NOMO-1 treated with dmso at 0.1 percent for 144 hours (cell line): ENCODE measurements at regions not wholly inside any gene's neighbourhood (a gene's known extent, or its start where the extent isn't known, plus 50 kb on each side); places are given as distances from the start of the nearest gene placed in this dataset.

Experiments used
- DNase-seq: peaks from one replicate; lab custom pipeline; 2025; ENCODE audit not compliant: unreplicated experiment; lab: John Stamatoyannopoulos, UW

DNA sequence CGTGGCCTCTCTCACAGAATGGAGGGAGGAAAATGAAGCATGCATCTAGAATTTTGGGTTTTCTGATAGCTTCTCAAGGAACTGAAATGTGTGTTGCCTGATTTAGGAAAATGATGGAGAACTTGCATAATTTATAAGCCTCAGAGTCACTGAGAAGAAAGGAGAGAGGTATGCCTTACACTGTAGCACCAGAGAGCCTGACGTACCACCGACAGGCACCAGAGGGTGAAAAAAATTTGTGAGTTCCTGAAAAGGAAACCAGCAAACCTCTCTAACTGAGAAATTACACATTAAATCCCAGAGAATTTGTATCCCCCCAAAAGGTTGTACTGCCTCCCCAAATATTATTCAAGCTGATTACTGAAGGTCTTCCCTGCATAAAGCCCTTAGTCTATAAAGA lies 915.3 kb upstream of the SLITRK6 start:
- DNase-seq, result no peak

DNA sequence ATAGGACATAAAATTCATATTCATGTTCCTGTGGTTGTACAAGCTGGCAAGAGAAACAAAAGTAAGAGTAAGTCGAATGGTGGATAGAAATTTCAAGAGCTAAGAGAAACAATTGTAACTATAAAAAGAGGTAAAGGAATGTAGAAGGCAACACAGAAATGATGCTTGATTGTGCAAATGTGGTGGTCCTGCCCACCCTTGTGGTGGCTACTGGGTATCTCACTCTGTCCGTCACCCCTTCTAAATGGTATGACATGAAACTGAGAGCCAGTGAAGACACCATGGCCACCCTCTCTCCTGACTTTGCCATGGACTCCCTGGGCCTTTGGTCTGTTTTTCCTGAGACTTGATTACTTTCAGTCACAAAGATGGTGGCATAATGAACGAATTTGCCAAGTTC lies 925.9 kb upstream of the SLITRK6 start:
- DNase-seq, result no peak

DNA sequence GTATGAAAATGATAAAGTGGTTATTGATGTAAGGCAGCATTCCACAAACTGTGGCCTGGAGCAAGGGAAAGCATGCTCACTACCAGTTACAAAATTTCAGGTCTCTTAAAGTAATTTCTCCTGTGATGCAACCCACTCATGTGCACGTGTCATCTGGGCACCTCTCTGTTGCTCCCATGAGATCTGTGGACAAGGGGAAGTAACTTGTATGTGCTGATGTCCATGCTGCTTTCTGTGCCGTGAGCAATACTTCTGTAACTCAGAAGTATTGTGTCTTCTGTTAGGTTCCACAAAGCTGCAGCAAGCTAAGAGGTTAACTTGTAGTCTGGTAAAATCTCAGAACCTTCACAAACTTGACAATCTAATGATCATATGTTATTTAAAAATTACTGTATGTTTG lies 930.0 kb upstream of the SLITRK6 start:
- peak; percentile 73 for DNase-seq

DNA sequence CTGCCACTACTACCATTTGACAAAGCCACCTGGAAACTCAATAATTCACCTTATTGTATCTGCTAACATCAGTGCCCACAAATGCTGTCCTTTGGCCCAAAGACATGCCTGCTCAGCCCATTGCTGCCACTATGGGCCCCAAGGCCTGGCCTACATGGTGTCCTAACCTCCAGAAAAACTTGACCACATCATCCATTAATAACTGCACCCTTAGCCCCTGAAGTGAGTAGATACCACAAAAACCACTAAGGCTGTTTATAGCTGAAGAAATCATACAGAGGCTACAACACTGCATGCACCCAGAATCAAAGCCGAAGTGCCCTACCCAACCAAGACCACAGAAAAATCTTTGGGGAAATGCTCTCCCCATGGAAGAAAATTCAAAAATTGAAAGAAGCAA lies 932.8 kb upstream of the SLITRK6 start:
- DNase-seq, result no peak

DNA sequence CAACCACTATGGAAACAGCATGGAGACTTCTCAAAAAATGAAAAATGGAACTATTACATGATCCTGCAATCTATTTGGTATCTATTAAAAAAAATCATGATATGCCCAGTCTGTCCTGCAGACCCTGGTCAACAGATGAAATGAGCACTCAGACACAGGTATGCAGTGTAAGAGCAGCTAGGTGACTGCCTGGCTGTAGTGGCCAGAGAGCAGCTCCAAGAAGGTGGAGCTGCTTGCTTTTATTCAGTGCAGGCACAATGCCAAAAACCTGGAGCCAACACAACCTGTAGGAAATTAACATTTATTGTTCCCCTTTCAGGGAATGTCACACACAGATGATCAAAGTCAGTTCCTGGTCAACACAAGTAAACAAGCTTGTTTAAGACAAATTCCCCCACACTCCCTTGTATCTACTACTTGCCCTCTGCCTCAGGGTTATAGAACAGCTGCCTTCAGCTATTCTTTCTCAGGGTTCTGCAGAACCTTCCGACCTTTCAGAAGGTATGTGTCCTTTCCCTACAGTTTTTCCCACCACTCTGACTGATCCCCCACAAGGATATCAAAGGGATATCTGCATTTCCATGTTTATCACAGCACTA lies 933.7 kb upstream of the SLITRK5 start:
- DNase-seq, result no peak

DNA sequence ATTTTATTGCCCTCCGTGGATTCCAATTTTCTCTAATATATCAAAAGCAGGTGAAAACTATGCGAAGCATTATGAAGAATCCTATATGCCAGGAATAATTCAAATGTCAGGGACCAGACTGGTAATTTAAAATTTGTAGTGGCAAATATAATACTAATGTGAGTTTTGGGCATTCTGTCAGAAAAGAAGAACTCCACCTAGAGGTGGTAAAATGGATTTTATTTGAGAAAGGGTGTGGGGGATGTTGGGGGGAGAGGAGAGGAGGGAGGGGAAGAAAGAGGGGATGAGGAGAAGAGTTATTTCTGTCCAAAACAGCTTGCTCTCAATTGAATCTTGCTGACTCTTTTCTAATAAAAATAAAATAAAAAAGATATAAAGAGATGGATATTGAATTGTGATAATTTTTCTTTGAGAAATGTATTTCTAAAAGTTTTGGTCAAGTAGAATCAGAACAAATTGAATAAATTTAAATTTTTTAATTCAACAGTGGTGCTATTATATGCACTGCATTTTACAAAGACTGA lies 929.3 kb upstream of the SLITRK5 start:
- DNase-seq, result no peak

DNA sequence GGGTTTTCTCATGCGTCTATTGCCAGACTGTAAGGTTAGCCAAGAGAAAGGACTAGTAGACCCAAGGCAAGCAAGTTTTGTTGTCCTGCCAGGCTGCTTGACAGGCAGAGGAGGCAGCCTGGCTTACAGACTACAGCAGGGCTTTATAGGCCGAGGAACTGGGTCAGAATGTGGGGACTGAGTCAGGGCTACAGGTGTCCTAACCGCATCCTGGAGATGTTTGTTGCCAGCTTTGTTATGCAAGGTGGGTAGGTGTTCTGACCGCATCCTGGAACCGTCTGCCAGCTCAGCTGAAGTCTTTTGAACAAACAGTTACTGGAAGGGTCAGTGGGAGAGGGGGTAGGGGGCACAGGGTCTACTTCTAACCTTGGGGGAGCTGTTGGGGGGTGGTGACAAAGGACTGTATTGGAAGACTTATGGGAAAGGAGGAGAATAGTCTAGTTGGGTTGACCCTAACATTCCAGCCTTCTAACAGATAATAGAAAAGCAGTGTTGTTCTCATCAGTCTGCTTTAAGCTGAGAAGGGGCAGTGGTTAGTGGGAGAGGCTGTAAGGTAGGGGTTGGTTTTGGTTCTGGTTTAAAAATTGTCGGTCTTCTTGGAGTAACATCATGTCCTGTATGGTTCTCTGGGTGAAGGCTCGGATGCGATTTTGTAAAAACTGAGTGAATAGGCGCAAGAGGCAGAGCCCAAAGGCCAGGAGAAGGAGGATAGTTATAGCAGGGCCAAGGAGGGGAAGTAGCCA lies 913.8 kb upstream of the SLITRK5 start:
- DNase-seq, result no peak

DNA sequence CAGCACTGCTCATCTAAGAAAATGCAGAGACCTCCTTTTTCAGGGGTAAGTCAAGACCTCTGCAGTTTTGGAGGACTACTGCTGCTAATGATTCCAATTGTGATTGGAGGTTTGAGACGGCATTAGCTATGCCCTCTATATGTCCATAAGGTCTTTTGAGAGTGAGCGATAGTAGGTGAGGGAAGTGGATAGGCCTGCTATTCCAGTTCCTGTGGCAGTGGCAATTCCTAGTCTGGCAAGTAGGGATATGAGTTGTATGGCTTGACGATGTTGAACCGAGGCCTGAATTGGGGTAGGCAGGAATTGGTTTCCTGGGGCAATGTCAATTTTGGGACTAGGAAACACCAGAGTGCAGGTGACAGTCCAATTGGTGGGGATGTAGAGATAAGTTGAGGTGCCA lies 913.1 kb upstream of the SLITRK5 start:
- no peak for DNase-seq

DNA sequence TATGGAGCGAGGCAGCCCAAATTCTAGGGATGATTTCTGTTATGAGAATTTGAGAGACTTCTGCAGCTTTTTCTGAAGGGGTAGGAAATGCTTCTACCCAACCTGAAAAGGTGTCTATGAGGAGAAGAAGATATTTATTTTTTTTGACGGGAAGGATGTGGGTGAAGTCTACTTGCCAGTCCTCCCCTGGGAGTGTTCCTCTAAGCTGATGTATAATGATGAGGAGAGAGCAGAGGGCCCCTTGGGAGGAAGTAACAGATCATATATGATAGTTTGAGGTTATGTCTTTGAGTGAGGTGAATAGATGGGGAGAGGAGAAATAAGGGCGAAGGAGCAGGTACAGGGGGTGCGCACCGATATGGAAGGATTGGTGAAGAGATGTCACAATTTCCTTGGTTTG lies 910.6 kb upstream of the SLITRK5 start:
- DNase-seq, result no peak

DNA sequence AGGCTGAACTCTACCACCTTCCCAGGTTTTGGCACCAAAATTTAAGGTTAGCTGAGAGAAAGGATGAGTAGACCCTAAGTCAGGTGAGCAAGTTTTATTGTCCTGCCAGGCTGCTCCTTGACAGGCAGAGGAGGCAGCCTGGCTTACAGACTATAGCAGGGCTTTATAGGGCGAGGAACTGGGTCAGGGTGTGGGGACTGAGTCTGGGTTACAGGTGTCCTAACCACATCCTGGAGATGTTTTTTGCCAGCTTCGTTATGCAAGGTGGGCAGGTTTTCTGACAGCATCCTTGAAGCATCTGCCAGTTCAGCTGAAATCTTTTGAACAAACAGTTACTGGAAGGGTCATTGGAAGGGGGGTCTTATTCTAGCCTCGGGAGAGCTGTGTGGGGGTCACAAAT lies 905.7 kb upstream of the SLITRK5 start:
- DNase-seq, result no peak

DNA sequence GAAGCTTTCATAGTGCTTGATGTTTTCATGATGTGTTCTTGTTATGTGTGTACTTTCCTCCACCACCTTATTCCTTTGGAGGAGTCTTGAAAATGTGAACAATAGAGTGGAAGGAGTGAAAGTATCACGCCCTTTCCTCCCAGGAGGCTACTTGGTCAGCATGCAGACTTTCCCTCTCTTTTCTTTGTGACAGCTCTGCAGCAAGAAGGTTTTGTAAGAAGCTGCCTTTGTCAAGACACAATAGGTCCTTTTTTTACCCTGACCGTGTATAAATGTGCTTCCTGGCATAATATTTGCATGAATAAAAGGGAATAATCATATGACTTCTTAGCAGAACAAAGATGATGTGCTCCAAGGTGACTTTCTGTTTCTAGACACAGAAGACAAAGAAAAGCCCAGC lies 882.6 kb upstream of the SLITRK5 start:
- no peak for DNase-seq

DNA sequence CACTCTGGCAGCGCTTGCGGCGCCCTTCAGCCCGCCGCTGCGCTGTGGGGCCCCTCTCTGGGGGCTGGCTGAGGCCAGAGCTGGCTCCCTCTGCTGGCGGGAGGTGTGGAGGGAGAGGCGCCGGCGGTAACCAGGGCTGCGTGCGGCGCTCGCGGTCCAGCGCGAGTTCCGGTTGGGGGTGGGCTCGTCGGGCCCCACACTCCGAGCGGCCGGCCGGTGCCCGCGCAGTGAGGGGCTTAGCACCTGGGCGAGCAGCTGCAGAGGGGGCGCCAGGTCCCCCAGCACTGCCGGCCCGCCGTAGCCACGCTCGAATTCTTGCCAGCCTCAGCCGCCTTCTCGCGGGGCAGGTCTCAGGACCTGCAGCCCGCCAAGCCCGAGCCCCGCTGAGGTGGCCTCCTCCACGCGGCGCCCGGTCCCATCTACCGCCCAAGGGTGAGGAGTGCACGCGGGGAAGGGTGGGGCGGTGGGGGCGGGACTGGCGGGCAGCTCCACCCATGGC lies 879.0 kb upstream of the SLITRK5 start:
- no peak for DNase-seq

DNA sequence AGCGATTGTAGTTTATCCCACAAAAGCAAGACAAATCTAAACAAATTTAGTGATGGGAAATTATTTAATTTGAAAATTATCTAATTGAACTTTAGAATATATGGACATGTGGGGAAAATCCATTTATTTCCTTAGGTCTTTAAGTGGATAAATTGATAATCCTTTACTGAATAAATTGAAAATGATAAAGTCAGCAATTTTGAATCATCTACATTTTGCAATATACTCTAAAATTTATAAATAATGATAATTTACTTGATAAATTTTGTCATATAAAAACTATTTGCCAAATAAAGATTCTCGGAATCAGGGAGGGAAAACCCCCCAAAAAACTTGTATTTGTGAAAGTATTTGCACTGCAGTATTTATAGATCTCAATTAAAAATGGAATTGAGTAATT lies 875.3 kb upstream of the SLITRK5 start:
- no peak for DNase-seq

DNA sequence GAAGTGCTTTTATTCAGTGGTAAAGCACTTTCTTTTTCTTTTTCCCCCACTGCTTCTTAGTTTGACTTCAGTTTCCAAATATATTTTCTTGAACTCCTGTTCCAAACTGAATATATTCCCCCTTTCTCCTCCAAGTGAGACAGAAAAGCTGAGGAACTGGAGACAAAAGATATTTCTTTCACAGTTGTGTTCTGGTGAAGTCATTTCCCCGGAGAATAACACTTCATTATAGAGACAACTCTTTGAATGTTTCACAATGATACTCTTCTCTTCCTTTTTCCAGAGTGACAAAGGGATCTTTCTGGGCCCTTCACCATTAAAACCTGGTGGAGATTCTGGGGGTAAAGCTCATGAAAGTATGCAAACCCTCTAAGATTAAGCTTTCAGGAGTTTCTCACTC lies 860.8 kb upstream of the SLITRK5 start:
- DNase-seq, result no peak

DNA sequence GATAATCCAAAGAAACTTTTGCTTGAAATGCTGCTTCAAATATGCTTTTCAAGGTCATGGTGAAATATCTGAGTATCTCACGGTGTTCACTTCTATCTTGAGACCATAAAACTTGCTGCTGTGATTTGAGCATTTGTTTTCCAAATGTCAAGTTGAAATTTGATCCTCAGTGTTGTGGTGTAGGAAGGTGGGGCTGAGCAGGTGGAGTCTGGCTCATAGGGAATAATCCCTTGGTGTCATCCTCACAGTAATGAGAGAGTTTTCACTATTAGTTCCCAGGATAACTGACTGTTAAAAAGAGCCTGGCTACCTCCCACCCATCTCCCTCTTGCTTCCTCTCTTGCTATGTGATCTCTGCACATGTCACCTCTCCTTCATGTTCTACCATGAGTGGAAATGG lies 858.0 kb upstream of the SLITRK5 start:
- no peak for DNase-seq

DNA sequence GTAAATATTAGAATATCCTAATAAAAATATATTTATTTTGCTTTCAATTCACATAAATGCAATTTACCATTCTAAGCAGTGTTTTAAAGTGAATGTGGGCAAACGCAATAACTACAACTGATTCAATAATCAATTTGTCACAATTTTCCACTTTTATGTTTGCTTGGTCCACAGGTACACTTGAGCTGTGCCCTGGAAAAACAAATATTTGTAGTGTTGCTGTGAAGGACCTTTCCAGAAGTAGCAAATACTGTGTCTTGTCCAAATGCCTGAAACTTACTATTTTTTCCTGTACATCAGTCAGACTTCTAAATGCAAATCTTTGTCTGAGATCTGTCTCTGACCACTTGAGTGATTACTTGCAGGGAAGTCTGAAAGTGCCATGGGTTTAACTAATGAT lies 845.8 kb upstream of the SLITRK5 start:
- no peak for DNase-seq

DNA sequence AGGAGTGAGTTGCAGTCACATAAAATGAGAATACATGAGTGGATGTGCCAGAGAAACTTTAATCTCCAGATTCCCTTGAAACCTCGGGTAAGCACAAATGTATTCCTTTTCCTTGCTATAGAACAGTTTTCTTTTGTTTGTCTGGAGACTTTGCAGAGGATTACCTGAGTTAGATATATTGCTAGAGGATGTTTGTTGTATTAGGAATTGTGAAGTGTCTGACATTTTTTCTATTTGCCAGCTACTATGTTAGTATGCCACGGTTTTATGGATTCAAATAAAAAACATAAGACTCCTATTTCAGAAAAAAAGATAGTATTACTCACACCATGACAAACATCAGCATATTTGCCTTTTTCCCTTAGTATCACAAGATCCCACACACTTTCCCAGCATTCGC lies 844.9 kb upstream of the SLITRK5 start:
- no peak for DNase-seq

DNA sequence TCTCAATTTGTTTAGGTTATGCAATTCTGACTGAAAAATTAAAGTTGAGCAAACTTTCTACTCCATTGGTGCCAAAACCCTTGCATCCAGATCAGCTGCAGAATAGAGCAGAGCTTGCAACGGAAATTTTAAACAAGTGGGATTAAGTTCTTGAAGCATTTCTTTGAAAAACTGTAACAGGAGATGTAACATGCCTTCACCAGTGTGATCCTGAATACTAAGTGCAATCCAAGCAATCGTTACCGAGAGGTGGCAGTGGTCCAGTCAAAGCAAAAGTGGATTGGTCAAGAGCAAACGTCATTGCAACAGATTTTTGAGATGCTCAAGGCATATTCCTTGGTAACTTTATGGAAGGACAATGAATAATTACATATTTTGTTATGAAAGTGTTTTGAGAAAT lies 841.1 kb upstream of the SLITRK5 start:
- DNase-seq, result no peak

DNA sequence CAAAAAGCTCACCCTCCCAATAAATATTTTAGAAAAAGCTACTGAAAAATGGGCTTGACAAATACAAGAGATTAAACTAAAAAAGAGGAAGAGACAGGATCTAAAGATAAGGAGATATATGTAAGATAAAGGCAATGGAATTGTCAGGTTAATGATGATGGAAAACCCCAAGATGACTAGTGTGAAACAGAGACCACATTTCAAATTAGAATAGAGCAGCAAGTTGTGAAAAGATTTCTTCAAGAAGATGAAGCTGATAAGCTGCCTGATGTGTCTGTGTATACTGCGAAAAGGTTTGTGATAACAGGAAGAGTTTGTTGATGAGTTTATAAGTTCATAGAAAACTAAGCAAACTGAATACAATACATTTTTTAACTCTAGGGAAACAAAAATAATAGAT lies 840.1 kb upstream of the SLITRK5 start:
- DNase-seq, result no peak

DNA sequence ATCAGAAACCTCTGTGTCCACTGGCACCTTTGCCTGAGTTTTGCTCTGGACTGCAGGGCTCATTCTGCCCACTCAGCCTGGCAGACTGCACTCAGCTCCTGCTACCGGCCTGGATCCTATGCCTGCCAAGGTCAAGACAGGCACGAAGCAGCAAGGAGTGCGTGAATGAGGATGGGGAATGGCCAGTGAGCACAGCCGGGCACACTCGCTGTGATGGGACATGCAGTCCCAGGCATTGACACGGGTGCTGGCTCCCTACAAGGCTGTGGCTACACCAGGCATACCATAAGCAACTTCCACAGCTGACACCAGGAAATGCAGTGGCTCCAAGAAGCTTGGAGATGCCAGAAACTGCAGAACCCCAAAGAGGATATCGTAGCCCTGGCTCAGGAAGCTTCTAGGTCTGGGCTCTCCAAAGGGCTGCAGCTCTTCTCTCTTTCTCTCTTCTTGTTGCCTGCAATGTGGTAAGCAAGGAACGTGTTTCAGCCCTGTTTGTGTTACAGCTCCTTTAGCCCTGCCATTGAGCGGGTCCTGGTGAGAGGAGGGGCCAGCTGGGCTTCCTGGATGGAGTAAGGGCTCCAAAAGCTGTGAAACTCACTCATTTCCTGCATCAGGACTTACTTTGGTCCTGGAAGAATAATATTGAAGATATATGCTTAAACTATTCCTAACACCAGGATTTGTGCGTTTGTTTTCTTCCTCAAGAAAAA lies 832.6 kb upstream of the SLITRK5 start:
- DNase-seq, result no peak

DNA sequence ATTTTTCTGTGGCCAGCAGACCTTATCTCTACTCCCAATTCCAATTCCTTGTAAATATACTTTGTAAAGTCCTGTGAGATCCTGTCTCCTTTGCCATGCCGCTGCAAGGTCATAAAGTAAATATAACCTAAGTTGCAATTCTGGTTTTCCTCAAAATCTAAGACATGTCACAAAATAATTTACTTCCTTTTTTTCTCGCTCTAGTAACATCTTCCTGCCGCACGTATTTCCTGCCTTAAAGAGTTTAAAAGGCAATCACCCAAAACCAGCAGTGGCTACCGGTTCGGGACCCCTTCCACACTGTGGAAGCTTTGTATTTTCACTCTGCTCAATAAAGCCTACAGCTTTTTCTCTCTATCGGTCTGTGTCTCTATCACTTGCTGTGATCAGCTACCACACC lies 832.0 kb upstream of the SLITRK5 start:
- peak; percentile 2 for DNase-seq
